GM10266 (cell line): ENCODE measurements at regions not wholly inside any gene's neighbourhood (a gene's known extent, or its start where the extent isn't known, plus 50 kb on each side); places are given as distances from the start of the nearest gene placed in this dataset.

Experiments
- DNase-seq: peaks from one replicate; pipeline ENCODE4 v3.0.0; 2012; ENCODE audit errors: extremely low spot score
- TF ChIP-seq, protein P1 (sequence below): IDR thresholded peaks from 2 replicates; pipeline ENCODE4 v1.5.1; 2012; ENCODE audit warnings: mild to moderate bottlenecking, low read depth; ENCODE audit not compliant: control insufficient read depth, insufficient read depth; ENCODE audit errors: missing control alignments

DNA sequence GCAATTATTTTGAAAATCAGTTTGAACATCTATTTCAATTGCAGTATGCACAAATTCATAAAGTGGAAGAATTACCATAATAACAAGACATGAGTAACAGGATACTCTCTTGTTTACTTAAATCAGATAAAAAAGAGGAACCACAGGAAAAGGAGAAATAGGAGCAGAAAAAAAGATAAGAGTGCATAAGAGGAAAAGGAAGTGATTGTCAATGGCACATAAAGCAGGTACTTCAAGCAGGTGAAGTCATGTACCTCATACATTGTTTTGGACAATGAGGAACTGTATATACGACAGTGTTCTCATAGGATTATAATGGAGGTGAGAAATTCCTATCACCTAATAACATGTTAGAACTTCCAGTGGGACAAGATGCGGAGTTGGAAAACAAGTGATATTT, 334.5 kb upstream of the PCDH7 start:
- TF ChIP-seq, protein P1, sequence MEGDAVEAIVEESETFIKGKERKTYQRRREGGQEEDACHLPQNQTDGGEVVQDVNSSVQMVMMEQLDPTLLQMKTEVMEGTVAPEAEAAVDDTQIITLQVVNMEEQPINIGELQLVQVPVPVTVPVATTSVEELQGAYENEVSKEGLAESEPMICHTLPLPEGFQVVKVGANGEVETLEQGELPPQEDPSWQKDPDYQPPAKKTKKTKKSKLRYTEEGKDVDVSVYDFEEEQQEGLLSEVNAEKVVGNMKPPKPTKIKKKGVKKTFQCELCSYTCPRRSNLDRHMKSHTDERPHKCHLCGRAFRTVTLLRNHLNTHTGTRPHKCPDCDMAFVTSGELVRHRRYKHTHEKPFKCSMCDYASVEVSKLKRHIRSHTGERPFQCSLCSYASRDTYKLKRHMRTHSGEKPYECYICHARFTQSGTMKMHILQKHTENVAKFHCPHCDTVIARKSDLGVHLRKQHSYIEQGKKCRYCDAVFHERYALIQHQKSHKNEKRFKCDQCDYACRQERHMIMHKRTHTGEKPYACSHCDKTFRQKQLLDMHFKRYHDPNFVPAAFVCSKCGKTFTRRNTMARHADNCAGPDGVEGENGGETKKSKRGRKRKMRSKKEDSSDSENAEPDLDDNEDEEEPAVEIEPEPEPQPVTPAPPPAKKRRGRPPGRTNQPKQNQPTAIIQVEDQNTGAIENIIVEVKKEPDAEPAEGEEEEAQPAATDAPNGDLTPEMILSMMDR = no peak
- no peak for DNase-seq

DNA sequence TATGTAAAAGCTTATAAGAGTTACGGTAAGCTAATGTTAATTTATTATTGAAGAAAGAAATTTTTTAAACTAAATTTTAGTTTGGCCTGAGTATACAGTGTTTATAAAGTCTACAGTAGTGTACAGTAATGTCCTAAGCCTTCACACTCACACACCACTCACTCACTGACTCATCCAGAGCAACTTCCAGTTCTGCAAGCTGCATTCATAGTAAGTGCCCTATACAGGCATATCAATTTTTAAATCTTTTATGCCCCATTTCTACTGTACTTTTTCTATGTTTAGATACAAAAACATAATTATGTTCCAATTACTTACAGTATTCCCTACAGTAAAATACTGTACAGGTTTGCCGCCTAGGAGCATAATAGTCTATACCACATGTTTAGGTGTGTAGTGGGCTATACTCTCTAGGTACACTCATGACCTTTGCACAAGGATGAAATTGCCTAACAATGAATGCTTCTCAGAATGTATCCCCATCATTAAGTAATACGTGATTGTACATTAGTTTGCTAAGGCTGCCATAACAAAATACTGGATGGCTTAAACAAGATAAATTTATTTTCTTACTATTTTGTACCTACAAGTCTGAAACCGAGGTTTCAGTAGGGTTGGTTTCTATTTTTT, 333.8 kb upstream of the PCDH7 start:
- no peak for DNase-seq

DNA sequence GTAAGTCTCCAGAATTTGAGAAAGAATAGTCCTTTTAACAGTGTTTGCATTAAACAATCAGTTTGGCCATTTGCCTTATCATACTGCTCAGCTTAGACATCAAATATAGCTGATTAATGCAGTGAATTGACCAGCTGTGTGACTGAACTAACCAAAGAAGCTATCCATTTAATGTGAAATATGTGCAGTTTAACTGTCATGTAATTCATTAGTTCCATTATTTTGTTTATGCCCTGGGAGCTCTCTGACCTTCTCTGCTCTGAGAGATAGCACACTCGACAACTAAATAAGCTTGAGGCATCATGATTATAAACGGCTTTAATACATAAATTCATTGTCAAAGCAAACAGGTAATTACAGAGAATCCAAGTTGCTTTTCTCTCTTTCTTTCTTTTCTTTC, 324.3 kb upstream of the PCDH7 start:
- no peak for DNase-seq
- TF ChIP-seq, protein P1 = no peak

More for the DNA sequence above, 333.8 kb upstream of the PCDH7 start:
- TF ChIP-seq, protein P1 = no peak

DNA sequence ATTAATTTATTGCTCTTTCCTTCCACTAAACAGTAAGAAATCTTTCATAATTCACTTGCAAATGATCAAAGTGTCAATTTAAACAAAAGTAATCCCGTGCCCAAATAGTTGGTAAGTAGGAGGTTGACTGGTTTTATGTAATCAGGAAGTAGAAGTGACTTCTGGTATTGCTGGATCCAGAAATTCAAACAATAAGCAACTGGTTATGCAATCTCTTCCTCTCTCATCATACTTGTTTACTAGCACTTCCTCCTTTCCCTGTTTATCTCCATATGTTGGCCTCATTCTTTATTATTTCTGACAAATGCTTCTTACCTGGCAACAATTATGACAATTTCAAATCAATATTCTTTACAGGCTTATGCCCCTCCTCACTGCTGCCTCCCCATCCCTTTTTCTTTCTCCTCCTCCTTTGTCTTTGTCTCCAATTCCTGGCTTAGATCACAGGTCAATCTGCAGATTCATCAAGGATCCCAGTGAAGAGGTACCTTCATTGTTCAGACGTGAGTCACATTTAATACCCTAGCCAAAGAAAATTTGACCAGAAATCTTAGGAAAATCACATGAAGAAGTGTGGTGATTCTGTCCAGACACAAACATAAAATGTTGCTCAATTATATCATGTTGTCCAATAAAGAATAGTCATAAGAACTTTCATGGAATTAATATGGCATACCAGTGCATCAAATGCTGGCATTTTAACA, 323.2 kb upstream of the PCDH7 start:
- TF ChIP-seq, protein P1 = no peak

DNA sequence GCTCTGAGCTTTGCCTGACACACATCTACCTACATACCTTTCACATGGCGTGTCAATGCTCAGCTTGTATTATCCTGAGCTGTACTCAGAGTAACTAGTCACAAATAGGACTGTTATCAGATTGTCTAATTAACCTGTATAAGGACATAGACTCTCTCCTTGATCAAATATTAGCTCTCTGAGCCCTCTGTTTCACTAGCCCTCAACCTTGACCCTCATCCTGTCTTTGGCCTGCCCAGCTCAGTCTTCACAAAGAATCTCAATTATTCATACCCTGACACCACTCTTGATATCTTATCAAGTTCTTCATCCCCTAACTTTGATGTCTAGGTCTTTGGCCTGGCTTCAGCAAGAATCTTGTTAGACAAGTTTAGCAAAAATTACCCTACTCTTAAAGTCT, 320.7 kb upstream of the PCDH7 start:
- DNase-seq = no peak
- TF ChIP-seq, protein P1 = no peak

More for the DNA sequence above, 323.2 kb upstream of the PCDH7 start:
- no peak for DNase-seq

DNA sequence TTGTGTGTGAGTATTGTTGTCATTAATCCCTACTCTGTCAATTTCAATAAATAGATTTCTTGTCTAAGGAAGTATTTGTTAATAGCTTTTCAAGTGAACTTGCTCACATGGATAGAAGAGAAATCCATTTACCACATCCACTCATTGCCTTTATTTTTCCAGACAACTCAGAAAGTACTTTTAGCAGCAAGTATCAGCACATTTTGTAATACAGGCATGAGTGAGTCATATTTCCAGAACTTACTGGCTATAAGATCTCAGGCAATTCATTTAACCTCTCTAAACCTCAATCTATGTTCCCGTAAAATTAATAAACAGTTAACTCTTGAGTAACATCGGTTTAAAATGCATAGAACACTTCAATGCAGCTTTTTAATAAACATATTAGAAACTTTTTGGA, 317.9 kb upstream of the PCDH7 start:
- TF ChIP-seq, protein P1 = no peak
- DNase-seq = no peak

DNA sequence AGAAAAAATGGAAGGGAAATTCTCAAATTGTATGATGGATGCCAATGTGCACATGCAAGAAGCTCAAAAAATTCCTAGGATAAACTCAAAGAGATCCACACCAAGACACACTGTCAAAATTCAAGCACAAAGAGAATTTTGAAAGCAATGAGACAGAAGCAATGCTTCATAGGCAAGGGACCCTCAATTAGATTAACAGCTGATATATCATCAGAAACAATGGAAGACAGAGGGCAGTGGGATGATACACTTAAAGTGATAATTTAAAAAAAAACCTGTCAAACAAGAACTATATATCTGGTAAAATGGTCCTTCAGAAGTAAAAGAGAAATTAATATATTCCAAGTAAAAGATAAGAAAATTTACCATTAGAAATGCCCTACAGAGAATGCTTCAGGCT, 306.3 kb upstream of the PCDH7 start:
- DNase-seq = no peak
- TF ChIP-seq, protein P1 = no peak
